Activated naive CD4-positive, alpha-beta T cell treated with anti-CD3 and anti-CD28 coated beads, Interleukin-2, amount 10 ng/mL, durations not matched to agents 7 days and 5 days (primary cell): ENCODE measurements at regions not wholly inside any gene's neighbourhood (a gene's known extent, or its start where the extent isn't known, plus 50 kb on each side); places are given as distances from the start of the nearest gene placed in this dataset.
"Not testable (repeated sequence)": the region's sequence is repeated elsewhere in the genome, so short reads cannot be mapped to it uniquely, and the experiment has no call there.

Experiments used
- CTCF ChIA-PET: fragments of 350-600 bp; sonication (Branson Sonifier 250); formaldehyde crosslinking; loops from one replicate; lab custom pipeline; 2021; ENCODE audit warnings: antibody characterized with exemption; lab: Charles Lee
- DNase-seq: peaks from one replicate; pipeline ENCODE4 v3.0.0-alpha.2; 2020
- H3K27ac Mint-ChIP-seq: one replicate; pipeline ENCODE4 v1.8.0; 2021; ENCODE audit warnings: mild to moderate bottlenecking, moderate library complexity, mixed read lengths
- H3K27me3 Mint-ChIP-seq: one replicate; pipeline ENCODE4 v1.8.0; 2021; ENCODE audit warnings: mild to moderate bottlenecking, mixed read lengths
- H3K36me3 Mint-ChIP-seq: one replicate; pipeline ENCODE4 v1.8.0; 2021; ENCODE audit warnings: mixed read lengths
- H3K4me1 Mint-ChIP-seq: one replicate; pipeline ENCODE4 v1.8.0; 2021; ENCODE audit warnings: mixed read lengths
- H3K4me3 Mint-ChIP-seq: one replicate; pipeline ENCODE4 v1.8.0; 2021; ENCODE audit warnings: mild to moderate bottlenecking, moderate library complexity, mixed read lengths
- H3K9me3 Mint-ChIP-seq: one replicate; pipeline ENCODE4 v1.8.0; 2021; ENCODE audit warnings: mixed read lengths

DNA sequence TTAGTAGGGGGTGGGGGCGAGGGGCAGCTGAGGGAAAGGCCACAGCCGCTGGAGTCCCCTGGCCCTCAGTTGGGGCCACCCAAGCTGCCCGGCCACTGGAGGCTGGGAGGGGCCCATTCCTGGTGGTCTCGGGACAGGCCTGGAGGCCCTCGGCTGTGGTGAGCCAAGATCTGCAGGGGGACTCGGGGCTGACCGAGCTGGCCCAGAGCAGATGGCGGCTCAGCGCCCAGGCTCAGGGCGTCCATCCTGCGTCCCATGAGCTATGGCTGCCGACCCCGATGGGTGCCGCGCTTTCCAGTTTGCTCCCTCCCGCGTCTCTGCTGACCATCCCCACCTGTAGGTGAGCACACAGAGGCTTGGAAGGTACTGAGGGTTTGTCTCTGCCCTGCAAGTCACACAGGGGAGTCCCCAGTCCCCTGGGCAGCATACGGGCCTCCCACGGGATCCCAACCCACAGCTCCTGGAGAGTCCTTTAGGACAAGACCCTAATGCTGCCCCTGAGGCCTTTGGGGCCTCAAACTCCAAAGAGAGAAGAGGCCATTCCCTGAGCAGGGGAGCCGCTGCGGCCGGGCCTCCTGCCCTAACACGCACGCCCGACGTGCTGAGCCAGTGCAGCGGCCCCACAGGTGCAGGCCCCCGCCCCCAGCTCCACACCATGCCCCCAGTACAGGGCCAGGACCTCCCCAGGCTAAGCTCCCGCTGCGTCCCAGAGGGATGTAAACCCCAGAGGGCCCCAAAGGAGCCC, 107.2 kb downstream of the MICALL2 start:
- Mint-ChIP-seq H3K4me1 (no peaks in the 10 kb centered on the region), H3K36me3 (no peaks in the 10 kb centered on the region), H3K9me3 (peaks cover 3% of the 10 kb centered on the region), H3K4me3 (no peak overlapping the region), H3K27ac (no peak overlapping the region), H3K27me3 (peaks cover 5% of the 10 kb centered on the region)
- CTCF ChIA-PET = no interaction called here
- DNase-seq = no peak

DNA sequence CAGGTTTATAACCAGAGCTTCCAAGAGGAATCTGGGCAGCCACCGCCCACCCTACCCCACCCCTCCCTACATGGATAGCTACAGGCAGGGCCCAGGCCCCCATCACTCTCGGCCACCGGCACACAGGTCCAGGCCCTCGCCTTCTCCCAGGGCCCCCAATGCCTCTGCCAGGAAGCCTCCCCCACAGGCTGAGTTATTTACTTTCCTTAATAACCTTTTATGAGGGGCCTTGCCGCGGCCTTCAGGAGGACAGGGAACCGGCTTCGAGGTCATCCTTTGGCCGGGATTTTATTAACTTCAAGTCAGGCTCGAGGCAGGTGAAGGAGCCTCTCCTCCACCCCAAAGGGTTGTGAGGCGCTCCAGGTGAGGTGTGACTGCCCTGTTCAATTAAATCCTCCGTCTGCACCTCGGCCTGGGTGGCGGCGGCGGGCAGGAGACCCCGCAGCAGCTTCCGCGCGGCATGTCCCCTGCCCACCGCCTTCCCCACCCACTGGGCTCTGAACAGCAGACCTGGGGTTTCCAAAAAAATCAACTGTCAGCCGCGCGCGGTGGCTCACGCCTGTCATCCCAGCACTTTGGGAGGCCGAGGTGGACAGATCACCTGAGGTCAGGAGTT, 106.5 kb downstream of the MICALL2 start:
- Mint-ChIP-seq H3K9me3 (peaks cover 3% of the 10 kb centered on the region), H3K4me1 (no peaks in the 10 kb centered on the region), H3K36me3 (no peaks in the 10 kb centered on the region), H3K27ac (no peak overlapping the region), H3K27me3 (peaks cover 2% of the 10 kb centered on the region), H3K4me3 (no peak overlapping the region)
- no peak for DNase-seq
- CTCF ChIA-PET = no interaction called here

DNA sequence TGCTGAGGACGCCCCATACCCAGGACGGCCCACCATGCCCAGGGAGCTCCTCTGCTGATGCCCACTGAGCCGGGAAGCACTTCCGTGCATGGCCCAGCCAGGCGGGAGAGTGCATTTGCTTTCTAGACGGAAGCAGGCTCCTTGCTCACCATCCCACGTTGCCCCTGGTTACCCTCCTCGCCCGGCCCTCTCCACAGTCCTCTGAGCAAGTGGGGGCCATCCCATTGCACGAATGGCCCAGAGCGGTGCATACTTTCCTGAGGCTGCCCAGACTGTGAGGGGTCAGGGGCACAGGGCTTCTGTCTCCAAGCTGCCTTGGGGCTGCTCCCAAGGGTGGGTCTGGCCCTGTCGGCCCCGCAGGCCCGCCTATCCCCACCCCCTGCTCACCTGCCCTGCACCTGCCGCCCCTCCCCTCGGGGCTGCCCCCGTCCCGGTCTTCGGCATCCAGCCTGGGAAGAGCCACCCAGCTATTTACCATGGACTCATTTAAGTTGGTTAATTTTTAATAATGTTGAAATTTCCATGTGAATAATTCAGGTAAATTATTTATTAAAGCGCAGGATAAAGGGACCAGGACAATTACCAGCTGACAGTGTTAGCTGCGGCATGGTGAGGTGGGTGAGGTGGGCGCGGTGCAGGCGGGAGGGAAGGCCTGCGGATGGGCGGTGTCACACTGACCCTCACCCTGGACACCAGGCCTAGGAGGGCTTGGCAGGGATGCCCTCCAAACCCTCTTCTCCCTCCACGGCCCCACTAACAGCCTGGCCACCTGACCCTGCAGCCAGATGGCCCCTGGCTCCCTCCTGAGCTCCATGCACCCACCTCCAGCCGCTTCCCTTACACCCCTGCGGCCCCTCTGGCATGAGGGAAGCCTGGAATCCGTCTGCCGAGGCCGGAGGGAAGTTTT, 104.4 kb downstream of the MICALL2 start:
- H3K27me3 Mint-ChIP-seq = no peaks in the 10 kb centered on the region
- peaks cover 3% of the 10 kb centered on the region for H3K9me3 Mint-ChIP-seq
- DNase-seq = no peak
- CTCF ChIA-PET = no interaction called here
- no peak overlapping the region for H3K27ac Mint-ChIP-seq
- H3K36me3 Mint-ChIP-seq = no peaks in the 10 kb centered on the region
- no peaks in the 10 kb centered on the region for H3K4me1 Mint-ChIP-seq
- no peak overlapping the region for H3K4me3 Mint-ChIP-seq

DNA sequence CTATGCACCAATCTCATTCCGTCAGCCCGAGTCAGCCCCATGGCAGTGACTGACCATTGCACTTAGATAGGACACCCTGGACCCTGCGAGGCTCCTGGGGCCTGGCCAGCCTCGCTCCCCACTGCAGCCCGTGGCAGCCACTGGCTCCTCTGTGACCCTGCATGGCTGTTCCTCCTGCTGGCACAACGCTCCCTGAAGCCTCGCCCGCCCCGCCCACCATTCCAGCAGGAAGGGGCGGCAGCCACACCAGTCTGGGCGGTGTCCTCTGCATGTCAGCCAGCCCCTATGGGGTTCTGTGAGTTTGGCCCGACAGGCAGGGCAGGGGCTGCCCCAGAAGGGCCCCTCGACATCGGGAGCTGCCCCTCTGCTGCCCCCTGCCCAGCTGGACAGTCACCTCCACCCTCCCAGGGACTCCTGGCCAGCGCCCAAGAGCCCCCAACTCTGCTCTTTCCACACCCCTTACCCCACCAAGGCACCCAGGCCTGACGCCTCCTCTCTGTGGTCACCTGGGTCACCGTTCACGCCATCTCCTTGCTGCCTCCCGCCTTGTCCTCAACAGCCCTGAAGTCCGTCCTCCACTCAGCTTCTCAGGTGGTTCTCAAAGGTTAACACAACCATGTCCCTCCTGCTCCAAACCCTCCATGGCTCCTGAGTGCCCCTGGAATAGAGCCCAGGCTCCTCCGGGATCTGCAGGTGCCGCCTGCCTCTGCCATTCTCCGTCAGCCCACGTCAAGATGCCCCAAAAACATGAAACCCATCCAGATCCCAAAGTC, 103.5 kb downstream of the MICALL2 start:
- H3K9me3 Mint-ChIP-seq = peaks cover 3% of the 10 kb centered on the region
- CTCF ChIA-PET = no interaction called here
- no peak overlapping the region for H3K27ac Mint-ChIP-seq
- no peak overlapping the region for H3K4me3 Mint-ChIP-seq
- no peaks in the 10 kb centered on the region for H3K4me1 Mint-ChIP-seq
- no peaks in the 10 kb centered on the region for H3K36me3 Mint-ChIP-seq
- DNase-seq = peak; percentile 18
- H3K27me3 Mint-ChIP-seq = peaks cover 3% of the 10 kb centered on the region

DNA sequence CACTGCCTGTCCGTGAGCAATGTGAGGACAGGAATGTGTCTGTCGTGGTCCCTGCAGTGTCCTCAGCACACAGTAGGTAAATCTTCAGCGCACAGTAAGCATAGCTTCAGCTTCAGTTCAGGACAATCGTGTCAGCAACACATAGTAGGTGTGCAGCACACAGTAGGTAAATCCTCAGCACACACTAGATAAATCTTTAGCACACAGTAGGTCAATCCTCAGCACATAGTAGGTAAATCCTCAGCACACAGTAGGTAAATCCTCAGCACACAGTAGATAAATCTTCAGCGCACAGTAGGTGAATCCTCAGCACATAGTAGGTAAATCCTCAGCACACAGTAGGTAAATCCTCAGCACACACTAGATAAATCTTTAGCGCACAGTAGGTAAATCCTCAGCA, 102.4 kb downstream of the MICALL2 start:
- CTCF ChIA-PET = not testable (repeated sequence)

DNA sequence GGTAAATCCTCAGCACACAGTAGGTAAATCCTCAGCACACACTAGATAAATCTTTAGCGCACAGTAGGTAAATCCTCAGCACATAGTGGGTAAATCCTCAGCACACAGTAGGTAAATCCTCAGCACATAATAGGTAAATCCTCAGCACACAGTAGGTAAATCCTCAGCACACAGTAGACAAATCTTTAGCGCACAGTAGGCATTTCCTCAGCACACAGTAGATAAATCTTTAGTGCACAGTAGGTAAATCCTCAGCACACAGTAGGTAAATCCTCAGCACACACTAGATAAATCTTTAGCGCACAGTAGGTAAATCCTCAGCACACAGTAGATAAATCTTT, 102.0 kb downstream of the MICALL2 start:
- CTCF ChIA-PET, H3K4me1 Mint-ChIP-seq, H3K9me3 Mint-ChIP-seq, H3K4me3 Mint-ChIP-seq, H3K27me3 Mint-ChIP-seq, H3K36me3 Mint-ChIP-seq, H3K27ac Mint-ChIP-seq: not testable (repeated sequence)
- peak; percentile 16 for DNase-seq

More for the DNA sequence above, 102.4 kb downstream of the MICALL2 start:
- not testable (repeated sequence) for H3K4me1 Mint-ChIP-seq, H3K27me3 Mint-ChIP-seq, H3K9me3 Mint-ChIP-seq, H3K36me3 Mint-ChIP-seq, DNase-seq, H3K4me3 Mint-ChIP-seq
- H3K27ac Mint-ChIP-seq = peak overlapping the region; percentile 28

DNA sequence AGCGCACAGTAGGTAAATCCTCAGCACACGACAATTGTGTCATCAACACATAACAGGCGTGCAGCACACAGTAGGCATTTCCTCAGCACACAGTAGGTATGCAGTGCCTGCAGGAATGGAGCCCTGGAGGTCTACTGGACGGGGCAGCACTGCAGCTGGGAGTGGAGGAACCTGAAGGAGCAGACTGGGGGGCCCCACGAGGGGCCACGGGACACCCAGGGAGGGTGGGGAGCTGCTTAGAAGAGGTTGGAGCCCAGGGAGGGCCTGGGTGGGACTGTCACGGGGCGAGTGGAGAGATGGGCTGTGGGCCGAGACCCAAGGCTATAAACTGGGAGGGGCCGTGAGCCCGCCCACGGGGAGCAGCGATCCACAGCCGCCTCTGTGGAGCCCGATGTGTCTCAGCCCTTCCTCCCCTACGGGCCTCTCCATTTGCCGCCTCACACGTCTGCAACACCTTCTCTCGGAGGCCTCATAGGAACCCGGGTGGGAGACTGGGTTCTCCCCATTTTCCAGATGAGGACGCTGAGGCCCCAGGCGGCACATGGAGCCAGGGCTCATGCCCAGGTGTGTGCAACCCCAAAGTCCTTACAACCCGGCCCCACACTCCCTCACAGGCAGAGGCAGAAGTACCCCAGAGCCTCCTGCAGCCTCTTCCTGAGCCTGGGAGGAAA, 101.5 kb downstream of the MICALL2 start:
- peaks cover 3% of the 10 kb centered on the region for H3K9me3 Mint-ChIP-seq
- H3K27me3 Mint-ChIP-seq = peaks cover 6% of the 10 kb centered on the region
- DNase-seq = peak; percentile 30
- H3K4me1 Mint-ChIP-seq = no peaks in the 10 kb centered on the region
- H3K36me3 Mint-ChIP-seq = no peaks in the 10 kb centered on the region
- H3K27ac Mint-ChIP-seq = no peak overlapping the region
- CTCF ChIA-PET = no interaction called here
- no peak overlapping the region for H3K4me3 Mint-ChIP-seq

DNA sequence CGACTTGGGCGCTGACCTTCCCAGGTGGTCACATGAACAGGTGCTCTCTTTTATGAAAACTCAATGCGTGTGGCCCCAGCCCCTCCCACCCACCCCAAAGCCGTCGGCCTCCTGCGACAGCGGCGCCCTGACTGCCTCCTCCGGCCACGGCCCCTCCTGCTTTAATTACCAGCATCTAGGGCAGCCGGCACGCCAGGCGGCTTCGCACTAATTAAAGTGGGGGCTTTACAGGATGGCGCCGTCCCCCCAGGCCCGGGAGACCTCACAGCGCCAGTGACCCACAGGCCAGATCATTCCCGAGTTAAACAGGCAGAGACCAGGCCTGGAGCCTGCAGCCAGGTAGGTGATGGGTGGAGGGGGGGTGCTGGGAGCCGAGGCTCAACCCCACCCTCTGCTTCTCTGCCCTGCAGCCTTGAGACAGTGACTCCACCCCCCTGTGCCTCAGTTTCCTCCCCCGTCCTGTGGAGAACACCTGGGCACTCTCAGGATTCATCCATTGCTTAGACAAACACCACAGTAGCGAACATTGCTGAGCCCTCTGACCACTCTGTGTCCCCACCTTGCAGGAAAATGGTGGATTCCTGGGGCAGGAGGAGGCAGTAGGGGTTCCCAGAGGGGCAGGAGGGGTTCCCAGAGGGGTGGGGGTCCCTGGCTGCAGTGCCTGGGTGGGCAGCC, 100.8 kb downstream of the MICALL2 start:
- Mint-ChIP-seq H3K4me3 (no peak overlapping the region), H3K4me1 (no peaks in the 10 kb centered on the region), H3K36me3 (no peaks in the 10 kb centered on the region), H3K9me3 (peaks cover 3% of the 10 kb centered on the region), H3K27me3 (peaks cover 6% of the 10 kb centered on the region), H3K27ac (no peak overlapping the region)
- no peak for DNase-seq
- CTCF ChIA-PET = no interaction called here

DNA sequence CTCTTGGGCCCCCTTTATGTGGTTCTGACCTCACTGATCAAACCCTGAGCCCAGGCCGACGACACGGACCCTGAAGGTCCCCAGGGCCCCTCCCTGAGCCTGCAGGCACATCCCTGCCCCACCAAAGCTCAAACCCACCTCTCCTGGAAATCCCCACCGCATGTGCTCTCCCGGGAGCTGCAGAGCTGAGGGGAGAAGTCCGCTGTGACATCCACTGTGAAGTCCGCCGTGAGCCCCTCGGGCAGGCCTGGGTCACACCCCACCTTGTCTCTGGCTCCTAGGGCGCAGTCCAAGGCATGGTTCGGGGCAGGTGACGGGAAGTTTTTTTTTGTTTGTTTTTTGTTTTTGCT, 100.2 kb downstream of the MICALL2 start:
- Mint-ChIP-seq H3K9me3 (peaks cover 3% of the 10 kb centered on the region), H3K36me3 (no peaks in the 10 kb centered on the region), H3K4me1 (no peaks in the 10 kb centered on the region), H3K27ac (no peak overlapping the region), H3K4me3 (no peak overlapping the region), H3K27me3 (peaks cover 10% of the 10 kb centered on the region)
- DNase-seq = no peak
- CTCF ChIA-PET = no interaction called here

DNA sequence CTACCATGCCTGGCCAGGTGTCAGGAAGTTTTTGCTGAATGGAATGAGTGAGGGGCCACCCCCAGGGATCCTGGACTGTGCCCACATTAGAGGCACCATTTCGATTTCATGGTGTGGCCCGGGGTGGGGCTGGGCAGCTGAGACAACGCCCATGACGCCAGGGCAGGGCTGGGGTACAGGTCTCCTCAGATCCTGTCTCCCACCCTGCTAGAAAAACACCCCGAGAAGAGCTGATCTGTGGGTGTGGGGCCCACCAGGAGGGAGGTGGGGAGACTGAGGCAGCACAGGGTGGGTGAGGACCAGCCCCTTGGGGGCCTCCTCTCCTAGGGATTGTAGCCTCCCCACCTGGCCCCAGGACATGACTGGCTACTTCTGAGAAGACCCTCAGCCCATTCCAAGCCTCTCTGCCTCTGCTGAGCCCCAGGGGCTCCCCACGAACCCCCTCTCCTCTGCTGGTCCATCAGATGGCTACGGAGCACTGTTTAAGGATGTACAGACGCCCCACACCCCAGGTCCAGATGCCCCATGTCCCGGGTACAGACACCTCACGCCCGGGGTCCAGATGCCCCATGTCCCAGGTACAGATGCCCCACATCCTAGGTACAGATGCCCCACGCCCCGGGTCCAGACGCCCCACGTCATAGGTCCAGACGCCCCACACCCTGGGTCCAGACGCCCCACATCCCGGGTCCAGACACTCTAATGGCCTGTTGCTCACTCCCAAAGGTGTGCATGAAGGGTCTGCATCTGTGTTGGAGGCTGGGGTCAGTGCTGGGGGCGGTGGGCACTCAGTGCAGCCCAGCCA, 99.4 kb downstream of the MICALL2 start:
- DNase-seq = peak; percentile 5
- CTCF ChIA-PET = no interaction called here
- Mint-ChIP-seq H3K4me3 (no peak overlapping the region), H3K27me3 (peaks cover 12% of the 10 kb centered on the region), H3K36me3 (no peaks in the 10 kb centered on the region), H3K27ac (no peak overlapping the region), H3K4me1 (no peaks in the 10 kb centered on the region), H3K9me3 (peaks cover 3% of the 10 kb centered on the region)

DNA sequence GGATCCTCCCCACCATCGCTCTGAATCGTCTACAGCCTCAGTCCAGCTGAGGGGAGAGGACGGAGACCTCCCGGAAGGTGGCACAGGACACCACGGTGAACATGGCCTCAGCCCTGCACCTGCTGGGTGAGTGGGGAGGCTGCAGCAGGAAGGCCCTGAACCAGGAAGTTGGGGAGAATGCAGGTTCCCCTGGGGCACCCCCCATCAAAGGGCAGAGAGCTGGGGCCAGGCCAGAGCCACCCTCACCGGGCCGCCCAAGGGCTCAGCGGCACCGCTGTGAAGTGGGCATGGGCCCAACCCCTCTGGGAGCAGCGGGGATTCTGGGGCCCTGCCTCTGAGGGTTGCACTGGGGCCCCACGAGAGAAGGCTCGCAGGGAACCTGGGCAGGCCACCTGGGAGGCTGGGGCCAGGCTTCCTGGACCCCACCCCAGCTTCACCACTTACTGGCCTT, 98.7 kb downstream of the MICALL2 start:
- no peaks in the 10 kb centered on the region for H3K4me1 Mint-ChIP-seq
- CTCF ChIA-PET = no interaction called here
- peaks cover 12% of the 10 kb centered on the region for H3K27me3 Mint-ChIP-seq
- H3K27ac Mint-ChIP-seq = no peak overlapping the region
- no peaks in the 10 kb centered on the region for H3K36me3 Mint-ChIP-seq
- no peak for DNase-seq
- H3K9me3 Mint-ChIP-seq = peaks cover 3% of the 10 kb centered on the region
- H3K4me3 Mint-ChIP-seq = no peak overlapping the region

DNA sequence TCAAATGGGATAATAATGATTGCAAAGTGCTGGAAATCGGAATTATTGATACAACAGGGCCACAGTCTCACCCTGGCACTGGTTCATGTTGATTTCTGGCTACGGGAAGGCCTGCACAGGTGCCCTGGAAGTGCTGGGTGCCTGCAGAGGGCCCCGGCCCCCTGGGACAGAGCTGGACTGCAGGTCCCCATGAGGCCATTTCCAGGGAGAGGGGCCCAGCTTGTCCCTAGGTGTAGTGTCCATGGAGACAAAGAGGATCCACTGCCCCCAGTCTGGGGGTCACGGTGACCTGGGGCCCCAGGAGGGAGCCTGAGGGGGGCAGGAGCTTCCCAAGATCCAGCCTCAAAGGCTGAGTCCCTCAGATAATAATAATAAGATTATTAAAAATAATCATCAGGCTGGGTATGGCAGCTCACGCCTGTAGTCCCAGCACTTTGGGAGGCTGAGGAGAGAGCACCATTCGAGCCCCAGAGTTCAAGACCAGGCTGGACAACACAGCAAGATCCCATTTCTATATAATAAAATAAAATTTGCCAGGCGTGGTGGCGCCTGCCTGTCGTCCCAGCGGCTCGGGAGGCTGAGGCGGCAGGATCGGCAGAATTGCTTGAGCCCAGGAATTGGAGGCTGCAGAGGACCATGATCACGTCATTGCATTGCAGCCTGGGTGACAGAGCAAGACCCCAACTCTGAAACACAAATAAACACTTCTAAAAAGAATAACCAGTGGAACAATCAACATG, 98.1 kb downstream of the MICALL2 start:
- H3K27ac Mint-ChIP-seq = no peak overlapping the region
- no peak overlapping the region for H3K4me3 Mint-ChIP-seq
- H3K27me3 Mint-ChIP-seq = peaks cover 16% of the 10 kb centered on the region
- CTCF ChIA-PET = no interaction called here
- no peaks in the 10 kb centered on the region for H3K36me3 Mint-ChIP-seq
- DNase-seq = no peak
- H3K9me3 Mint-ChIP-seq = peaks cover 3% of the 10 kb centered on the region
- no peaks in the 10 kb centered on the region for H3K4me1 Mint-ChIP-seq
